ENCODE measurements at regions not wholly inside any gene's neighbourhood (a gene's known extent, or its start where the extent isn't known, plus 50 kb on each side); places are given as distances from the start of the nearest gene placed in this dataset.

DNA sequence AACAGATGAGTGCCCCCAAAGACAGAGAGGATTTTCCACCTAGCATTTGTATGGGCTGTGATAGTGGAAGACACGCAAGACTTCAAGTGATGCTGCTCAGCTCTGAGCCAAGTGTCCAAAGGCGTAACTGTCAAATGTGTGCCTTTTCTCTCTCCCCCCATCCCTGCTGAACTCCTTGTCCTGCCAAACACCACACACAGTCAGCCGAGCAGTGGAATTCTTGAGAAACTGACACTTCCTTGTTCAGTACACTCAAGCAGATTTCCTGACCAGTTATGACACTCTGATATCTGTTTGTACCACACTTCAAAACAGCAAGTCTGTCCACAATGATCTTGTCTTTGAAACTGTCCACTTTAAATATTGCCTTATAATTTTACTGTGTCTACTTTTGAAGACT lies 166.4 kb downstream of the PIK3R1 start:
- Histone ChIP-seq H3K9me3 (no peaks in the 10 kb centered on the region), H3K27me3 (replicated peaks in 1 of 7) (no peaks in the 10 kb centered on the region), H3K4me3 (no peak overlapping the region), H3K27ac (peak overlapping the region in 3 of 8 donors; percentile 46 to 69 (median 54)), H3K36me3 (no peaks in the 10 kb centered on the region), H3K4me1 (peaks cover 0 to 52% (median 10%) of the 10 kb centered on the region in 6 donors)
- intact Hi-C loops (cut with DNase I; ENCODE audit: low total_unique reads), result no loop called here
- DNase-seq, result no peak
- 43 to 82% (median 61%) methylated on average over 3 of the region's 3 CpGs for WGBS, 5 donors
- TF ChIP-seq POLR2AphosphoS5 (IDR thresholded peaks at IDR 0.05), result no peak
- no peak for TF ChIP-seq POLR2A (IDR thresholded peaks at IDR 0.05)

- Histone ChIP-seq H3K4me1 (peaks cover 0 to 52% (median 10%) of the 10 kb centered on the region in 6 donors), H3K9me3 (no peaks in the 10 kb centered on the region), H3K27me3 (replicated peaks in 1 of 7) (no peaks in the 10 kb centered on the region), H3K4me3 (no peak overlapping the region), H3K27ac (peak overlapping the region in 3 of 8 donors; percentile 46 to 69 (median 54)), H3K36me3 (no peaks in the 10 kb centered on the region)
- DNase-seq, result no peak
- intact Hi-C loops (cut with DNase I; ENCODE audit: low total_unique reads), result no loop called here
- TF ChIP-seq, protein P1, sequence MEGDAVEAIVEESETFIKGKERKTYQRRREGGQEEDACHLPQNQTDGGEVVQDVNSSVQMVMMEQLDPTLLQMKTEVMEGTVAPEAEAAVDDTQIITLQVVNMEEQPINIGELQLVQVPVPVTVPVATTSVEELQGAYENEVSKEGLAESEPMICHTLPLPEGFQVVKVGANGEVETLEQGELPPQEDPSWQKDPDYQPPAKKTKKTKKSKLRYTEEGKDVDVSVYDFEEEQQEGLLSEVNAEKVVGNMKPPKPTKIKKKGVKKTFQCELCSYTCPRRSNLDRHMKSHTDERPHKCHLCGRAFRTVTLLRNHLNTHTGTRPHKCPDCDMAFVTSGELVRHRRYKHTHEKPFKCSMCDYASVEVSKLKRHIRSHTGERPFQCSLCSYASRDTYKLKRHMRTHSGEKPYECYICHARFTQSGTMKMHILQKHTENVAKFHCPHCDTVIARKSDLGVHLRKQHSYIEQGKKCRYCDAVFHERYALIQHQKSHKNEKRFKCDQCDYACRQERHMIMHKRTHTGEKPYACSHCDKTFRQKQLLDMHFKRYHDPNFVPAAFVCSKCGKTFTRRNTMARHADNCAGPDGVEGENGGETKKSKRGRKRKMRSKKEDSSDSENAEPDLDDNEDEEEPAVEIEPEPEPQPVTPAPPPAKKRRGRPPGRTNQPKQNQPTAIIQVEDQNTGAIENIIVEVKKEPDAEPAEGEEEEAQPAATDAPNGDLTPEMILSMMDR (IDR thresholded peaks at IDR 0.05 in 8 of 11, conservative IDR thresholded peaks at IDR 0.05 in 3 of 11), result no peak
- TF ChIP-seq POLR2A (IDR thresholded peaks at IDR 0.05) (no peak), POLR2AphosphoS5 (IDR thresholded peaks at IDR 0.05) (no peak)
Observed at GRCh38 chr5:68382640-68383039, 167.1 kb downstream of the PIK3R1 start.

DNA sequence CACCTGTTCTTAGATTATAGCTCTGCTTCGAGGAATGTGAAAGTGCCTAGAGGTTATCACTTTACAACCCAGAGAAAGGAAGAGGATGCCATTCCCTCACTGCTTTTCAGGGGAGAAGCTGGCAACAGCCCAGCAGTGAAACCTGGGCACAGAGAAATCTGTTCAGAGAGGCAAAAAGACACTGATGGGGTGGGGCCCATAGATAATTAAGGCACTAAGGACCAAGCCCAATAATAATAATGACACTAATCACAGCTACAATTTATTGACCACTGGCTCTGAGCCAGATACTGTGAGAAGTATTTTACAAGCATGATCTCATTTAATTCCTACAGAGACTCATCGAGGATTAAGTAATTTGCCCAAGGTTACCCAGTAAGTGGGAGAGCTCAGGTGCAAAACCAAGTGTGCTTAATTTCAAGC lies 168.3 kb downstream of the PIK3R1 start:
- no peaks in the 10 kb centered on the region for H3K36me3 ChIP-seq
- no peaks in the 10 kb centered on the region for H3K9me3 ChIP-seq
- H3K4me3 ChIP-seq, result no peak overlapping the region
- TF ChIP-seq, protein P1 (IDR thresholded peaks at IDR 0.05 in 8 of 11, conservative IDR thresholded peaks at IDR 0.05 in 3 of 11), result no peak
- TF ChIP-seq POLR2AphosphoS5 (IDR thresholded peaks at IDR 0.05) (no peak), POLR2A (IDR thresholded peaks at IDR 0.05) (no peak)
- no peaks in the 10 kb centered on the region for H3K27me3 ChIP-seq (replicated peaks in 1 of 7)
- no peak overlapping the region for H3K27ac ChIP-seq
- WGBS, 5 donors, result 69 to 83% (median 79%) methylated on average over 2 of the region's 2 CpGs
- DNase-seq, result no peak
- peaks cover 0 to 40% (median 9%) of the 10 kb centered on the region in 6 donors for H3K4me1 ChIP-seq
- intact Hi-C loops (cut with DNase I; ENCODE audit: low total_unique reads), result no loop called here

- Histone ChIP-seq H3K27me3 (replicated peaks in 1 of 7) (no peaks in the 10 kb centered on the region), H3K4me3 (no peak overlapping the region), H3K9me3 (no peaks in the 10 kb centered on the region), H3K4me1 (peaks cover 0 to 35% (median 9%) of the 10 kb centered on the region in 6 donors), H3K36me3 (no peaks in the 10 kb centered on the region), H3K27ac (no peak overlapping the region)
- DNase-seq, result no peak
- intact Hi-C loops (cut with DNase I; ENCODE audit: low total_unique reads), result no loop called here
- WGBS, 5 donors, result 77 to 95% (median 90%) methylated on average over 2 of the region's 2 CpGs
- TF ChIP-seq, protein P1 (IDR thresholded peaks at IDR 0.05 in 8 of 11, conservative IDR thresholded peaks at IDR 0.05 in 3 of 11), result no peak
- no peak for TF ChIP-seq POLR2AphosphoS5 (IDR thresholded peaks at IDR 0.05)
- no peak for TF ChIP-seq POLR2A (IDR thresholded peaks at IDR 0.05)
Observed at GRCh38 chr5:68384936-68385594, 169.5 kb downstream of the PIK3R1 start.
